ENCODE measurements at regions not wholly inside any gene's neighbourhood (a gene's known extent, or its start where the extent isn't known, plus 50 kb on each side); places are given as distances from the start of the nearest gene placed in this dataset.

- TF ChIP-seq, protein P1, sequence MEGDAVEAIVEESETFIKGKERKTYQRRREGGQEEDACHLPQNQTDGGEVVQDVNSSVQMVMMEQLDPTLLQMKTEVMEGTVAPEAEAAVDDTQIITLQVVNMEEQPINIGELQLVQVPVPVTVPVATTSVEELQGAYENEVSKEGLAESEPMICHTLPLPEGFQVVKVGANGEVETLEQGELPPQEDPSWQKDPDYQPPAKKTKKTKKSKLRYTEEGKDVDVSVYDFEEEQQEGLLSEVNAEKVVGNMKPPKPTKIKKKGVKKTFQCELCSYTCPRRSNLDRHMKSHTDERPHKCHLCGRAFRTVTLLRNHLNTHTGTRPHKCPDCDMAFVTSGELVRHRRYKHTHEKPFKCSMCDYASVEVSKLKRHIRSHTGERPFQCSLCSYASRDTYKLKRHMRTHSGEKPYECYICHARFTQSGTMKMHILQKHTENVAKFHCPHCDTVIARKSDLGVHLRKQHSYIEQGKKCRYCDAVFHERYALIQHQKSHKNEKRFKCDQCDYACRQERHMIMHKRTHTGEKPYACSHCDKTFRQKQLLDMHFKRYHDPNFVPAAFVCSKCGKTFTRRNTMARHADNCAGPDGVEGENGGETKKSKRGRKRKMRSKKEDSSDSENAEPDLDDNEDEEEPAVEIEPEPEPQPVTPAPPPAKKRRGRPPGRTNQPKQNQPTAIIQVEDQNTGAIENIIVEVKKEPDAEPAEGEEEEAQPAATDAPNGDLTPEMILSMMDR (conservative IDR thresholded peaks at IDR 0.05; ENCODE audit: low read length), result no peak
- no peak for TF ChIP-seq EZH2phosphoT487 (IDR thresholded peaks at IDR 0.05; ENCODE audit: borderline replicate concordance, low read depth, low read length)
Measured at GRCh38 chr12:25817166-25817565, 141.3 kb upstream of the RASSF8 start.
